GM19452 (cell line): ENCODE measurements at regions not wholly inside any gene's neighbourhood (a gene's known extent, or its start where the extent isn't known, plus 50 kb on each side); places are given as distances from the start of the nearest gene placed in this dataset.
"Not testable (repeated sequence)": the region's sequence is repeated elsewhere in the genome, so short reads cannot be mapped to it uniquely, and the experiment has no call there.

Source experiments
- ATAC-seq: cut with Tn5 transposase; IDR thresholded peaks from one replicate; pipeline ENCODE4 v1.9.1; 2021; ENCODE audit not compliant: unreplicated experiment

DNA sequence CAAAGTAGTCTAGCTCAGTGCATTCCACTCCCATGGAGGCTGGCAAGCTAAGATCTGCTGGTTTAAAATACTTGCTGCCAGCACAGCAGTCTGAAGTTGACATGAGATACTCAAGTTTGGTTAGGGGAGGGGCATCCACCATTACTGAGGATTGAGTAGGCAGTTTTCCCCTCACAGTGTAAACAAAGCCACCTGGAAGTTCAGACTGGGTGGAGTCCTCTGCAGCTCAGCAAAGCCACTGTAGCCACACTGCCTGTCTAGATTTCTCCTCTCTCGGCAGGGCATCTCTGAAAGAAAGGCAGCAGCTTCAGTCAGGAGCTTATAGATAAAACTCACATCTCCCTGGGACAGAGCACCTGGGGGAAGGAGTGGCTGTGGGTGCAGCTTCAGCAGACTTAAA, 377.4 kb upstream of the PRR20A start:
- not testable (repeated sequence) for ATAC-seq

DNA sequence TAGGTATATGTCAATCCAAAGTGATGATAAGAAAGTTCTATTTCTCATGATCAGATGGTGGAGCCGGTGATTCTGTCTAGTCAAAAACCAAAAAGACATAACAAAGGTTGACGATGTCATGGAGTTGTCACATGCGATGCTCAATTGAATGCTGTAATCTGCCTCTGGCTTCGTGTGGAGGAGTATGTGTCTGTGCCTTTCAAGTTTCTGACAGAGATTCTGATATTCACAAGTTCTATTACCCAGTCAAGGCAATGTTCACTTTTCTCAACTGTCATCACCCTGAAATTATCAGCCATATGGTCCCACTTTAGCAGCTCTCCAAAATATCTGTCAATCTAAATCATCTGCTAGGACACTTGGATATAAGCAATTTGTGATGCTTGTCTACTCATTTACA, 367.6 kb upstream of the PRR20A start:
- ATAC-seq: no peak

DNA sequence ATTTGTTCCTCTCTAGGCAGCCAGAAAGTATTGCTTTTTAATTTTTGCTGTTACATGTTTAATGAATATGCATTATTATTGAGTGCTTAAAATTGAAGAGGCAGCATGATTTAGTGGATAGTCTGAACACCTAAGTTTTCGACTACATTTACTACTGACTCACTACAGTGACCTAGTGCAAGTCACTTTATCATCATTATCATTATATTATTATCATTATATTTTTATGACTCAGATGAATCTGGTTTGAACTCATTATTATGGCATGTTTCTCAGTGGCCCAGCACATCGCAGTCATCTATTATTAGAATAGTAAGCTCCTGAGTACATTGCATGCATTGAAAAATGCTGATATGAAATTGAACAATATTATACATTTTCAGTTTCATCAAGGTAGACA, 351.2 kb upstream of the PRR20A start:
- no peak for ATAC-seq

DNA sequence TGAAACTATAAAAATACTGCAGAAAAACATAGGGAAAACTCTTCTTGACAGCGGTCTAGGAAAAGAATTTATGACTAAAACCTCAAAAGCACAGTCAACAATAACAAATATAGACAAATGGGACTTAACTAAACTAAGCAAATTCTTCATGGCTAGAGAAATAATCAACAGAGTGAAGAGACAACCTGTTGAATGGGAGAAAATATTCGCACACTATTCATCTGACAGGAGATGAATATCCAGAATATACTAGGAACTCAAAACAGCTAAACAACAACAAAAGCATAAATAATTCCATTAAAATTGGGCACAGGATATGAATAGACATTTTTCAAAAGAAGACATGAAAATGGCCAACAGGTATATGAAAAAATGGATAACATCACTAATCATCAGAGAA, 303.6 kb upstream of the PRR20A start:
- ATAC-seq: no peak

DNA sequence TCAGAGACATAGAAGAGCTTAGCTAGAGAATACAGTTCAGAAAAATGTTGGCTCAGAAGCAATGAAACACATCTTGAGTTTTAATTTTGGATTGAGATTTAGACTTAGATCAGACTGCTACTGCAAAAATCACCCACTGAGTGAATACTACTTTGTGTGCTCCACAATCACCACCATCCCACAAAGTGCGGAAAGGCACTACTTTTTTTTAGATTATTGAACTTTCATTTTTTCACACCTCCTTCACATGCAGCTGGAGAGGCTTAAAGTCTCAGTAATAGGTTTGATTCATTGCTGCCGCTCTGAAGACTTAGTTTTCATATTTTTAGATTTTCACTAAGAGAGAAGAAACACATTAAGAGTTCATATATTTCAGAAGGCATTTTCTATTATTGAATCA, 289.9 kb upstream of the PRR20A start:
- no peak for ATAC-seq

DNA sequence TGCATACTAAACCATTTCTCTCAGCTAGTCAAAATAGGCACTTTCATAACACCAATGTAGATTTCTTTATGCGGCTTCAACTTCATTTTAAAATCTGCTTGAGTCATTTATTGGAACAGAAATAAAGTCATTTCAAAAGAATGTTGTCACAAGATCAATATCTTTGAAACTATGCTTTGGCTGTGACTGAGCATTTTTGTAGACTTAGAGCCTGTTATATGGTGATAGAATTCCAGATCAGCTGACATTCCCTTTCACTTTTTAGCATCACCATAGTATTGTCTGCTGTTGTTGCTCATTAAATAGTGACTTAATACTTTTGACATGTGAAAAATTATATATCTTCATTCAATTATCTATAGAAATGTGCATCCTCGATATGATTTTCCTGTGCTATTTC, 279.2 kb upstream of the PRR20A start:
- no peak for ATAC-seq

DNA sequence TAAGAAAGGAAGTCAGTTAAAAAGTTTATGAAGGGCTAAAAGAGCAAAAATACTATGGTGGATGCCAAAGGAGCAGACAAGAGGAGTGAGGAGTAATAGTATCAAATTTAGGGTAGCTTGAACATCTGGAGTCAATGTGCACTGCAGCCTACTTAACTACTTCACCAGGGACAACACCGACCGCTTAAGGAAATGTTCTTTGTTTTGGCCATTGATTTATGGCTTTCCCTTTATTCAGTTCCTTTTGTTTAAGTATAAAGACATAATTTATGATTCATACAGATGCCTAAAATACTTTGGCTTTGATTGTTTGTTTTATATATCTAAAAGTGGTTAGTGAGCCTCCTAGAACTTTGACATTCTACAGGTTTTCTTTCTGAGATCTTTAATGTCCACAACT, 276.3 kb upstream of the PRR20A start:
- ATAC-seq: no peak

DNA sequence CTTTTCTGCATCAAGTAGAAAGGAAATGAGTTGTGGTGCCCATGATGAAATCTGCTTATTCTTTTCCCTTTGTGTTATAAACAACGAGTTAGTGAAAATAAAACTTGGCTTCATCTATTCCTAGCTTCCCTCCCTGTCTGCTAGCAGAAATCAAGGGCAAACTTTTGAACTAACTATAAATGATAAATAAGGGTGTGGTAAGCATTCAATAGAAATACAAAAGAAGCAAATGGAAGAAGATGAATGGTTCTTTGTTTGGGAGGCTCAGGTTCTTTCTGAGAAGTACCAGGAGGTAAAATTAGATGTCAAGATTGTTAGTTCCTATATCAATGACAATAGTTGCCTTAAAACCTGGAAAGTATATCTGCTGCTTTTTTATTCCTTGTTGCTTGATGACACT, 275.3 kb upstream of the PRR20A start:
- no peak for ATAC-seq

DNA sequence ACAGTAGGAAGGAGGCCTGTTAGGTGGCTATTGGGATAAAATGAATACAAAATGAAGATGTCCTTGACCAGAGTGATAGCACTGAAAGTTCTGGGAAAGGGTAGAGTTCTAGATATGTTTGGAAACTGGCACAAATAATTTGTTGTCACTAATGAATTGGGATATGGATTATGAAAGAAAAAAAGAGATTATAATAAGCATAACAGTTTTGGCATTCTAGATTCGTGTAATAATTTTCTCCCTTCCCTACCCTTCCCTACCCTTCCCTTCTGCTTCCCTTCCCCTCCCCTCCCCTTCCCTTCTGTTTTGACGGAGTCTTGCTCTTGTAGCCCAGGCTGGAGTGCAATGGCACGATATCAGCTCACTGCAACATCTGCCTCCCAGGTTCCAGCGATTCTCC, 271.0 kb upstream of the PRR20A start:
- no peak for ATAC-seq

DNA sequence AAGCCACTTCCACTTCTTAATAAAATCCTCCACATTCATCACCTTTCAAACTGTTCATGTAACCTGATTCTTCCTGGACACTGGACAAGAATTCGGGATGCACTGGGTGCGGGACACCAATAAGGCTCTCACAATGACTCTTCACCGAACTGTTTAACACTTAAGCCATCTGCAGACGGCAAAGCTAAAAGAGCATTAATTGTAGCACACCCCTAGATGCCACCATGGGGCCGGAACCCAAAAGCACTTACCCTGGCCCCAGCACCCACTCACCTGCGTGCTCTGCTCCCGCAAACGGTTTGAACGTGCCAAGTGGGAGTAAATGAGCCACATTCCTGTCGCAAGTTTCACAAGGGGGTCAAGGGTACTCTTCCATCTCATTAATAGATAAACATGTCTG, 254.3 kb upstream of the PRR20A start:
- no peak for ATAC-seq

DNA sequence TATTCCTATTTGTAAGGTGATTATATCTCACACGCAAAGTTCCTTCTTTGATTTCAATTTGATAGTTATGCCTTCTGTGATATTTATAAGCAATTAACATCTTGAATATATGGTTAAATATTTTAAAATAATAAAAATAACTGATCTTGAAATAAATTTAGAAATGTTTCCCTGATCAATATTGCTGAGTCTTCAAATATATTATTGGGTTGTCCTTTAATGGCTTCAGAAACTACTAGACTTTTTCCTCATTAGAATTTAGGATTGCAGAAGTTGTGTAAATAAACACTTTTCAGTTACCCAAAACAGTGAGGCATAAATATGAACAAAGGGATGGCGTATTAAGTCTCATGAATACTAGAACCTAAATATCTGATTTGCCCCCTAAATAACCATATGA, 252.3 kb upstream of the PRR20A start:
- no peak for ATAC-seq

DNA sequence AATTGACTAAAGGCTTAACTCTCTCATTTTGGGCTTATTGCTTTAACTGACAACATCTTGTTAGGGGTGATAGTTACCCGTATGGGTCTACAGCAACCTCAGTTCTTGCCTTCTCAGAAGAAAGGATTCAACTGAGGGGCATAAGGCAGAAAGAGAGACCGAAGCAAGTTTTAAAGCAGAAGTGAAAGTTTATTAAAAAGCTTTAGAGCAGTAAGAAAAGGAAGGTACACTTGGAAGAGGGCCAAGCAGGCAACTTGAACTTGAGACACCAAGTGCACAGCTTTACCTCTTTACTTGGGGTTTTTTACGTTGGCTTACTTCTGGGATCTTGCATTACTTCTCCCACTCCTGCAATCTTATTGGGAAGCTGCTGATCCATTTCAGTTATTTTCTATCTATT, 246.9 kb upstream of the PRR20A start:
- ATAC-seq: no peak

DNA sequence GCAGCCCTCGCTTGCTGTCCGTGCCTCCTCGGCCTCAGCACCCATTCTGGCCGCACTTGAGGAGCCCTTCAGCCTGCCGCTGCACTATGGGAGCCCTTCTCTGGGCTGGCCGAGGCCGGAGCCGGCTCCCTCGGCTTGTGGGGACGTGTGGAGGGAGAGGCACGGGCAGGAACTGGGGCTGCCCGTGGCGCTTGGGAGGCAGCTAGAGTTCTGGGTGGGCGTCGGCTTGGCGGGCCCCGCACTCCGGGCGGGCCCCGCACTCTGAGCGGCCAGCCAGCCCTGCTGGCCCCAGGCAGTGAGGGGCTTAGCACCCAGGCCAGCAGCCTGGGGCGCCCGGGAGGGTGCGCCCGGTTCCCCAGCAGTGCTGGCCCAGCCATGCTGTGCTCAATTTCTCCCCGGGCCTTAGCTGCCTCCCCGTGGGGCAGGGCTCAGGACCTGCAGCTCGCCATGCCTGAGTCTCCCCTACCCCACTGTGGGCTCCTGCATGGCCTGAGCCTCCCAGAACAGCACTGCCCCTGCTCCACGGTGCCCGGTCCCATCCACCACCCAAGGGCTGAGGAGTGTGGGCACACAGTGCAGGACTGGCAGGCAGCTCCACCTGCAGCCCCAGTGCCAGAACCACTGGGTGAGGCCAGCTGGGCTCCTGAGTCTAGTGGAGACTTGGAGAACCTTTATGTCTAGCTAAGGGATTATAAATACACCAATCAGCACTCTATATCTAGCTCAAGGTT, 240.0 kb upstream of the PRR20A start:
- ATAC-seq: no peak

DNA sequence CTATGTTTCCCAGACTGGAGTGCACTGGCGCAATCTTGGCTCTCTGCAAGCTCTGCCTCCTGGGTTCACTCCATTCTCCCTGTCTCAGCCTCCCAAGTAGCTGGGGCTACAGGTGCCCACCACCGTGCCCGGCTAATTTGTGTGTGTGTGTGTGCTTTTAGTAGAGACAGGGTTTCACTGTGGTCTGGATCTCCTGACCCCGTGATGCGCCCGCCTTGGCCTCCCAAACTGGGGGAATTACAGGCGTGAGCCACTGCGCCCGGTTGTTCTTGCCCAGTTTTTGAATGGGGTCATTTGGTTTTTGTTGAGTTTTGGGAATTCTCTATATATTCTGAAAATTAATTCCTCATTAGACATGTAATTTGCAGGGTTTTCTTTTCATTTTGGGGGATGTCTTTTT, 238.4 kb upstream of the PRR20A start:
- ATAC-seq: no peak

DNA sequence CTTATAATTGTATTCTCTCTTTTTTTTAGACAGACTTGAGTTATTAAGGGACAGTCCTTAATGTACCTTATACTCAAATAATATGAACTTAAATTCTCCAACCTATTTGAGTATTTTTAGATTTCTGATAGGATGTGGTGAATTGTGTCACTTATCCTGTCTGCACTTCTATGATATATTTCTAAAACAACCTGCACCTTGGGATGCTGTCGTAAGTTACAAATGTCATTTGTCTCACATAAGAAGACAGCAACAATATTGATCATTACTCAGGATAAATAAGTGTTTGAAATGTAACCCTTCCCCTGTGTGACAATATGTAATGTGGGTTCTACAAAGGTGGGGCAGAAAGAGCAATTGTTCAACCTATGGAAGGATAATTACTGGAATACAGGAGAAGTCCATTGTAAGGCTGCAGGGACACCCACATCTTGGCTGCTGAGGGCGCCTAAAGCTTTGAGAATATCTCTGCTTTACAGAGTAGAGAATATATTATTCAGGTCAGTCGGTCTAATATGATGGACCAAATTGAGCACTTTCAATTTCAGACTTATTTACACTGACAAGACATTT, 236.9 kb upstream of the PRR20A start:
- ATAC-seq: no peak

DNA sequence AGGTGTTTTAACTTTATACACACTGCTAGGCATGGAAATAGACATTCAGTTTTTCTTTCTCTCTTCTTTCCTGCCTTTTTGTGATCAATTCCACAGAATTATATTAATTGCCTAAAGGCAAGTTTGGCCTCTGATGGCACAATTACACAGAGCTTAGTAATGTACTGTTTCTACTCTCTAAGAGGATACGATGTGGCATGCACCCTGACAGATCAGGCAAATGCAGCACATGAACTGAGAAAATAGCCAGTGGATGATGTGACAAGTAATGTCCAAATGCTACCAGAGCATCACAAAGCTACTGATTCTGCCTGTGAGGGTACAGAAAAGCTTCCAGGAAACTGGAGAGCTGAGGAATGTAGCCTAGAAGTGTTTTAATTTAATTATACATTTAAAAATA, 233.8 kb upstream of the PRR20A start:
- ATAC-seq: no peak

DNA sequence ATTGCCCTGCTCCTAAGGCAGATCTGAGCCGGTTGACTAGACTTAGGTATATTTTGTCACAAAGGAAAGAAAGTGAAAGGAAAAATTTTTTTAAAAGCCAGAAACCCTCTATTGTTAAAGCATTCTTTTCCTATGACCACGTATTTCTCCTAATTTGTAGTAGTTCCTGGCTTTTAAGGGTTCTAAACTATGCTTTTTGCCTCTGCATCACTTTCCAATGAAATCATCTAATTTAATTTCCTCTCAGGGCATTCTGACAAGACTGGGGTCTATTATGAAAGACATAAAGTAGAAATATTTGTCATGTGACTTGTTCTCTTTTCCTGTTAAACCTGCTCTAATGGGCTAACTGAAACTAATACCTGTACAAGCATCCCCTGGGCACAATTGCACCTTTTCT, 233.0 kb upstream of the PRR20A start:
- ATAC-seq: no peak

DNA sequence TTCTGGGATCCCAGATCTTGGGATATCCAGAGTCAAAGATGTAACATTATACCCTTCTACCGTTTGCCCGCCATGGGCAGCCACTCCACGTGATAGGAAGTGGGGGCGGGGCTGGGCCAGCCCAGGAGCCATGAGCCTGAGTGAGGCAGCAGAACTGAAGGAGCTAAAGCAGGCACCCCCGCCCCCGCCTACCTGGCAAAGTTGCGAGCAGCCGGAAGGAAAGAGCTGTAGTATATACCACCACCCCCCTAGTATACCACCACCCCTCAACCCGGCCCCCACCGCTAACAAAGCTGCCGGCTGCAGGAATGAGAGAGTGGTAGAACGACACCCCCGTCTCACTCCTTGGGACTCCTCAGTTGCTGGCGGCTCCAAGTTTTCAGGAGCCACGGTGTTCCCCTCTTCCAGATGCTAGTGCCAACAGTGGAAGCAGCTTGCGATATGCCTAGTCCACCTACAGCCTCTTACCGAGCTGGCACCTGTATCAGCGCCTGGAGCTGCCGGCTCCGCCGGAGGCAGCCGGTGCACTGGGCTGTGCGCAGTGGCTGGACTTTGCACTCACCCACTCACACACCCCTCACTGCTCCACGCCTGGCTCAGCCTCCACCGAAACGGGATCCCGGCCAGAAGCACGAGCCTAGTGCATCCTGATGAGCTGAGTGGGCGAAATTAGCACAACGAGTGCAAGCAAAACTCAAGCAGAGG, 230.7 kb upstream of the PRR20A start:
- no peak for ATAC-seq

DNA sequence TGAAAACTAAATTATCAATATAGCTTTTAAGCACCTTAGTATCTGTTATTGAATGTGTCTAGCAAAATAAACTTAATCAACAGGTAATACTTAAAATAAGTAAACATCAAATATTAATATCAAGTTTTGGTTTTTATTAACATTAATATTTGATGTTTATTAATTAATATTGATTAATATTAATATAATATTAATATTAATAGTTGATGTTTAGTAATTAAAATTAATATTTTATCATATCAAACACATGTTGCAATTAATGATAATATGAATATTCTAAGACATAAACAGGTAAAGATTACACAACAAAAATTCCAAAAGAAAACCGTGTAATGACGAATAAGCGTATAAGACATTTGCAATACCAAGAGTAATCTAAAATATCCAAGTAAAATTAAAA, 222.8 kb upstream of the PRR20A start:
- no peak for ATAC-seq

DNA sequence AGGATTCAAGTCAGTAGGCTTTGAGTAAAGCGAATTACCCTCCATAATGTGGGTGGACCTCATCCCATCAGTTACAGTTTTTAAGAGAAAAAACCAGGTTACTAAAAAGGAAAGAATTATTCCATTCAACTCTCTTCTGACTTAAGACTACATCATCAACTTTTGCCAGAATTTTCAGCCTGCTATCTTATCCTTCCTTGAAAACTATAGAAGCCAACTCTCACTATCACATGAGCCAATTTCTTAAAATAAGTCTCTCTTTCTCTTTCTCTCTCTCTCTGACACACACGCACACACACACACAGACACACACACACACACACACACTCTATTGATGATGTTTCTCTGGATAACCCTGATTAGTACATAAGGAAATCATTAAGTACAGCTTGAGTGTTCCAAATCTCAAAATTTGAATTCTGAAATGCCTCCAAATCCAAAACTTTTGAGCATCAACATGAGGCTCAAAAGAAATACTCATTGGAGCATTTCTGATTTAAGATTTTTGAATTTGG, 217.0 kb upstream of the PRR20A start:
- ATAC-seq: no peak

DNA sequence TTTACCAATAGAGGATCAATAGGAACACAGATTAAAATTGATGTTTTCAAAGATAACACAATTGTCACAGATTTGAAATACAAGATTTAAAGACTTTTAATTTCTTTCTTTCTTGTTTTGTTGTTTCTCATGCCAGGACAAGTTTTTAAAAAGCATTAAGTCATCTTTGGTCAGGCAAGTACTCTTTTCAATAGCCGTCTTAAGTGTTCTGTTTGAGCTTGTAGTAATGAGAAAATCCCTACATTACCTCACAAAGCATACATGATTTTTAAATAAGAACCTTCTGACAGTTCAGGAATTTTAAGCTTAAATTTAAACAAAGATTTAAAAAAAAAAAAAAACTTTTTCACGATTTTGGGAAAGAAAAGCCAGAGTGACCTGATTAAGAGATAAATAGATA, 216.3 kb upstream of the PRR20A start:
- ATAC-seq: no peak

DNA sequence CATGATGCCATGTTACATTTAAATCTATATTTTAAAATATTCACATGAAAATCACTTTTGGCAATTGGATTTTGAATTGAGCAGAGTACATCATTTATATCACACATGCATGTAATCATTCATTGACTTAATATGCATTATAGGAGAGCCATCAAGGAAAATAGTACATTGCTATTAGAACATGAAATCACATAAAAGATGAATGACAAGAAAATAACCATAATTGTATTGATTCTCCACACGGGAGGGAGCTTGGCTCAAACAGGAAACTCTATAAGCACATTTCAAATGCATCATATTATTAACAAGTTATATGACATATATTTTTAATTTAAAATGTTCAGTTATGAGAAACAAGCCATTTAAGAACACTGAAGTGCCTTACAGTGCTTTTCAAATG, 208.6 kb upstream of the PRR20A start:
- no peak for ATAC-seq
